Mesendoderm (in vitro differentiated cells): ENCODE measurements at regions not wholly inside any gene's neighbourhood (a gene's known extent, or its start where the extent isn't known, plus 50 kb on each side); places are given as distances from the start of the nearest gene placed in this dataset.

Source experiments
- DNase-seq: peaks from one replicate; pipeline ENCODE4 v3.0.0; 2013
- H2AK5ac ChIP-seq: 2 replicates; pipeline ENCODE4 v1.6.1; 2013; ENCODE audit warnings: low read length, inconsistent platforms
- H2BK120ac ChIP-seq: 2 replicates; pipeline ENCODE4 v1.6.1; 2013; ENCODE audit warnings: low read depth, mild to moderate bottlenecking, low read length, moderate library complexity, mixed read lengths
- H2BK15ac ChIP-seq: replicated peaks from 2 replicates; pipeline ENCODE4 v1.6.1; 2013; ENCODE audit warnings: low read depth, mild to moderate bottlenecking, moderate library complexity
- H2BK5ac ChIP-seq: 2 replicates; pipeline ENCODE4 v1.6.1; 2013; ENCODE audit warnings: low read length, inconsistent platforms
- H3K18ac ChIP-seq: 2 replicates; pipeline ENCODE4 v1.6.1; 2013; ENCODE audit warnings: mild to moderate bottlenecking, low read length, mixed read lengths
- H3K23ac ChIP-seq: one replicate; pipeline ENCODE4 v1.6.1; 2013; ENCODE audit warnings: low read length
- H3K27ac ChIP-seq: 2 replicates; pipeline ENCODE4 v1.5.1; 2013; ENCODE audit warnings: low read depth, mild to moderate bottlenecking, inconsistent platforms, low read length, moderate library complexity
- H3K27me3 ChIP-seq: 2 replicates; pipeline ENCODE4 v1.6.1; 2013; ENCODE audit warnings: low read length, control low read depth, mild to moderate bottlenecking, inconsistent platforms; ENCODE audit not compliant: insufficient read depth, poor library complexity
- H3K36me3 ChIP-seq: 2 replicates; pipeline ENCODE4 v1.6.1; 2013; ENCODE audit warnings: low read length, inconsistent platforms; ENCODE audit not compliant: control insufficient read depth, insufficient read depth
- H3K4ac ChIP-seq: one replicate; pipeline ENCODE4 v1.6.1; 2013; ENCODE audit warnings: low read depth, mild to moderate bottlenecking, low read length, moderate library complexity
- H3K4me1 ChIP-seq: 2 replicates; pipeline ENCODE4 v1.6.1; 2013; ENCODE audit warnings: low read depth, low read length, inconsistent platforms; ENCODE audit not compliant: control insufficient read depth
- H3K4me2 ChIP-seq: 2 replicates; pipeline ENCODE4 v1.6.1; 2013; ENCODE audit warnings: low read length
- H3K4me3 ChIP-seq: 2 replicates; pipeline ENCODE4 v1.5.1; 2013; ENCODE audit warnings: mild to moderate bottlenecking, low read length
- H3K56ac ChIP-seq: one replicate; pipeline ENCODE4 v1.6.1; 2013; ENCODE audit warnings: low read length
- H3K79me1 ChIP-seq: 2 replicates; pipeline ENCODE4 v1.6.1; 2013; ENCODE audit warnings: low read length, inconsistent platforms
- H3K79me2 ChIP-seq: 2 replicates; pipeline ENCODE4 v1.6.1; 2013; ENCODE audit warnings: mild to moderate bottlenecking, low read length; ENCODE audit not compliant: control insufficient read depth, insufficient read depth
- H3K9ac ChIP-seq: 2 replicates; pipeline ENCODE4 v1.6.1; 2013; ENCODE audit warnings: low read length, inconsistent platforms
- H4K5ac ChIP-seq: one replicate; pipeline ENCODE4 v1.6.1; 2013; ENCODE audit warnings: low read length
- H4K8ac ChIP-seq: one replicate; pipeline ENCODE4 v1.6.1; 2013; ENCODE audit warnings: low read depth, mild to moderate bottlenecking, control low read depth, low read length, moderate library complexity
- WGBS: extraction: QIAGEN DNeasy Blood & Tissue Kit; methylation state at CpG from one replicate; pipeline ENCODE4 v1.1.7; 2013; ENCODE audit warnings: low lambda C conversion rate, missing lambda C conversion rate; ENCODE audit not compliant: insufficient coverage; ENCODE audit errors: extremely low coverage; 5-methylcytosine and 5-hydroxymethylcytosine counted together

GRCh38 chr5:164959761-164960160 is 1454.3 kb downstream of the MAT2B start:
- H3K23ac ChIP-seq, result no peak overlapping the region
- no CpG with 5 or more reads among the region's 4 CpGs for WGBS
- H3K4me3 ChIP-seq, result no peak overlapping the region
- no peak overlapping the region for H3K27ac ChIP-seq
- no peak overlapping the region for H4K8ac ChIP-seq
- H3K79me2 ChIP-seq, result no peaks in the 10 kb centered on the region
- H3K79me1 ChIP-seq, result no peaks in the 10 kb centered on the region
- H4K5ac ChIP-seq, result no peak overlapping the region
- H2BK15ac ChIP-seq, result no peak overlapping the region
- no peak for DNase-seq
- H3K9ac ChIP-seq, result no peak overlapping the region
- H2AK5ac ChIP-seq, result no peak overlapping the region
- no peak overlapping the region for H3K4me2 ChIP-seq
- H3K36me3 ChIP-seq, result no peaks in the 10 kb centered on the region
- H3K56ac ChIP-seq, result no peak overlapping the region
- H3K27me3 ChIP-seq, result no peaks in the 10 kb centered on the region
- no peaks in the 10 kb centered on the region for H3K4me1 ChIP-seq
- H2BK5ac ChIP-seq, result no peak overlapping the region
- H3K4ac ChIP-seq, result no peak overlapping the region
- H2BK120ac ChIP-seq, result no peak overlapping the region
- no peak overlapping the region for H3K18ac ChIP-seq

- 100% methylated on average over 1 of the region's 2 CpGs for WGBS
- Histone ChIP-seq H2BK5ac (no peak overlapping the region), H4K8ac (no peak overlapping the region), H3K4me3 (no peak overlapping the region), H3K9ac (no peak overlapping the region), H4K5ac (no peak overlapping the region), H3K56ac (no peak overlapping the region), H3K27ac (no peak overlapping the region), H3K18ac (no peak overlapping the region), H3K27me3 (no peaks in the 10 kb centered on the region), H2AK5ac (no peak overlapping the region), H3K36me3 (no peaks in the 10 kb centered on the region), H2BK15ac (no peak overlapping the region), H3K79me2 (no peaks in the 10 kb centered on the region), H3K23ac (no peak overlapping the region), H3K4me1 (no peaks in the 10 kb centered on the region), H3K79me1 (no peaks in the 10 kb centered on the region), H3K4me2 (no peak overlapping the region), H2BK120ac (no peak overlapping the region), H3K4ac (no peak overlapping the region)
- no peak for DNase-seq
Measured at GRCh38 chr5:164962329-164962961, 1457.0 kb downstream of the MAT2B start.

DNA sequence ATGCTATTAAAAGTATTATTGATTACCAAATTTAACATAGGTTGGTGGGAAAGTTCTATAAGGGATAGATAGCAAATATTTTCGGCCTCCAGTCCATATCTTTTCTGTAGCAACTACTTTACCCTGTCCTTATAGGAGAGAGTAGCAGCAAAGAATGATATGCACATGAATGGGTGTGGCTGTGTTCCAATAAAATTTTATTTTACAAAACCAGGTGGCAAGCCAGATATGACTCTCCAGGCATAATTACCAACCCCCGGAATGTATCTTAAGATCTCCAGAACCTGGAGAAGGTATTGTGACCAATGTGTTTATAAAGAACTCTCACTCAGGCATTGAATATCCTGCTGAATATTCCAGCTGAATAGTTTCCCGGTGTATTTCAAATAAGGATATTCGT is 1461.2 kb downstream of the MAT2B start:
- Histone ChIP-seq H3K36me3 (no peaks in the 10 kb centered on the region), H3K4me1 (no peaks in the 10 kb centered on the region), H4K5ac (no peak overlapping the region), H3K9ac (no peak overlapping the region), H2BK120ac (no peak overlapping the region), H2BK15ac (no peak overlapping the region), H2BK5ac (no peak overlapping the region), H3K79me1 (no peaks in the 10 kb centered on the region), H3K18ac (no peak overlapping the region), H3K23ac (no peak overlapping the region), H3K27ac (no peak overlapping the region), H3K4me3 (no peak overlapping the region), H2AK5ac (no peak overlapping the region), H3K79me2 (no peaks in the 10 kb centered on the region), H4K8ac (no peak overlapping the region), H3K4ac (no peak overlapping the region), H3K4me2 (no peak overlapping the region), H3K56ac (no peak overlapping the region), H3K27me3 (no peaks in the 10 kb centered on the region)
- no CpG with 5 or more reads among the region's 4 CpGs for WGBS
- DNase-seq, result no peak

GRCh38 chr5:164967354-164967753 is 1461.9 kb downstream of the MAT2B start:
- no peak overlapping the region for H3K4ac ChIP-seq
- DNase-seq, result no peak
- H3K27me3 ChIP-seq, result no peaks in the 10 kb centered on the region
- no peak overlapping the region for H4K8ac ChIP-seq
- H3K27ac ChIP-seq, result no peak overlapping the region
- no CpG with 5 or more reads among the region's 1 CpG for WGBS
- no peaks in the 10 kb centered on the region for H3K36me3 ChIP-seq
- H3K79me1 ChIP-seq, result no peaks in the 10 kb centered on the region
- H2BK120ac ChIP-seq, result no peak overlapping the region
- no peak overlapping the region for H3K9ac ChIP-seq
- no peak overlapping the region for H3K18ac ChIP-seq
- H3K79me2 ChIP-seq, result no peaks in the 10 kb centered on the region
- no peak overlapping the region for H3K23ac ChIP-seq
- H3K4me1 ChIP-seq, result no peaks in the 10 kb centered on the region
- H2BK15ac ChIP-seq, result no peak overlapping the region
- H3K4me2 ChIP-seq, result no peak overlapping the region
- H2AK5ac ChIP-seq, result no peak overlapping the region
- H3K4me3 ChIP-seq, result no peak overlapping the region
- H2BK5ac ChIP-seq, result no peak overlapping the region
- no peak overlapping the region for H3K56ac ChIP-seq
- no peak overlapping the region for H4K5ac ChIP-seq

DNA sequence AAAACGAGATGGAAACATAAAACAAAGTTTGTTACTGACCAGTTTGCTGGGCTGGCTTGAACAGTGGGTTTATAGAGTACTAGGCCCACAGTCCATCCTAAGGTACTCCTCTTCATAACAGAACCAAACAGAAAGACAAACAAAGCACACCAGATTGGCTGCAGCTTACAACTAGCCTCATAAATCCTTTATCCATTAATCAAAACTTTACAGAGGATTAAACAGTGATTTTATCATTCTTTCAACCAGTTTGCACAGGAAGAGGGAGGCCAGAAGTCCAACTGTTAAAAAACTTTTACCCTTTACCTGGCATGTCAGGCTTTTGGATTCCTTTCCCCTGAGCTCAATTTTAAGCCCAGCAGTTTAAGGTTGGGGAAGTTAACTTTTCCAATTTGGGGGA is 1467.6 kb downstream of the MAT2B start:
- no peaks in the 10 kb centered on the region for H3K27me3 ChIP-seq
- no peak overlapping the region for H3K56ac ChIP-seq
- H2BK15ac ChIP-seq, result no peak overlapping the region
- H2BK5ac ChIP-seq, result no peak overlapping the region
- H3K9ac ChIP-seq, result no peak overlapping the region
- no peak overlapping the region for H3K4me2 ChIP-seq
- no peaks in the 10 kb centered on the region for H3K36me3 ChIP-seq
- no peak overlapping the region for H3K4ac ChIP-seq
- no peak overlapping the region for H3K23ac ChIP-seq
- no peaks in the 10 kb centered on the region for H3K79me1 ChIP-seq
- no peak overlapping the region for H4K5ac ChIP-seq
- no peak overlapping the region for H3K18ac ChIP-seq
- no peaks in the 10 kb centered on the region for H3K79me2 ChIP-seq
- no peak overlapping the region for H3K4me3 ChIP-seq
- no peaks in the 10 kb centered on the region for H3K4me1 ChIP-seq
- H2AK5ac ChIP-seq, result no peak overlapping the region
- H4K8ac ChIP-seq, result no peak overlapping the region
- DNase-seq, result no peak
- no peak overlapping the region for H3K27ac ChIP-seq
- no CpG with 5 or more reads among the region's 1 CpG for WGBS
- no peak overlapping the region for H2BK120ac ChIP-seq

DNA sequence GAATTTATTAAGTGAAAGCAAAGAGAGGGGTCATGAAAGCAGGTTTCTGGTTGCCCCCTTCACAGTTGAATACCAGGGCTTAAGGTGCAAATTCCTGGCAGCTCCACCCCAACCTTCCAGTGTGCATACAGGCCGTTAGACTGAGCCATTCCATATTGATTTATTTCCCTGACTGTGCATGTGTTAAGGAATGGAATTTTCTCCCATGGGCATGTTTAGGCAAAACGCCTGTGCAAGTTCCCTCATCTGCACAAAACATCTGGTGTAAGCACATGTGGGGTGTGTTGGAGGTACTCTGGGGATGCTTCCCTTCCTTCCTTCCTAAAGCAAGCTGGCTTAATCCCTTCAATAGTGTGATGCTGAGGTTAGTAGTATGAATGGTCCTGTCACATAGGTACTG is 1470.6 kb downstream of the MAT2B start:
- Histone ChIP-seq H2BK15ac (no peak overlapping the region), H3K79me2 (no peaks in the 10 kb centered on the region), H3K9ac (no peak overlapping the region), H3K4ac (no peak overlapping the region), H3K79me1 (no peaks in the 10 kb centered on the region), H3K27me3 (no peaks in the 10 kb centered on the region), H4K5ac (no peak overlapping the region), H4K8ac (no peak overlapping the region), H3K4me2 (no peak overlapping the region), H3K4me3 (no peak overlapping the region), H3K23ac (no peak overlapping the region), H3K27ac (no peak overlapping the region), H3K36me3 (no peaks in the 10 kb centered on the region), H2BK120ac (no peak overlapping the region), H2AK5ac (no peak overlapping the region), H3K18ac (no peak overlapping the region), H3K4me1 (no peaks in the 10 kb centered on the region), H2BK5ac (no peak overlapping the region), H3K56ac (no peak overlapping the region)
- DNase-seq, result no peak
- WGBS, result no CpG with 5 or more reads among the region's 2 CpGs
